ENCODE measurements at regions not wholly inside any gene's neighbourhood (a gene's known extent, or its start where the extent isn't known, plus 50 kb on each side); places are given as distances from the start of the nearest gene placed in this dataset.

DNA sequence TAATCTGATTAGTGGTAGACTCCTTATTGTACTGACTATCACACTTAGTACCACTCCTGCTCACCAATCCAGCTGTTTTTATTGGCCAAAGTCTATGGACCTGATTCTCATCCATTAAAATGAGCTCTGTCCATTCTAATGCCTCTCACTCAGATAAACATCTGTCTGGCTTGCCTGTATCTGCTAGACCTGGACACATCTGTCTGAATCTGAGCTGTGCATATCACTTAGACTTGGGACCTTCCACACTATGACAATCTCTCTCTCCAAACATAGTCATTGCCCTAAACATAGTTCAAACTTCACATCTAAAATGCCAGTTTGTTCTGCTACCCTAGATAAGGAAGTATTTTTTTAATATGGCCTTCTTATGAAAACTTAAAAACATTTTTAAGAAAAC lies 92.6 kb downstream of the CENPW start:
- SMC1A ChIA-PET (ENCODE audit: uncharacterized antibody, unreplicated experiment), result no interaction called here
- BruUV-seq (replicated peaks), result no TSS peak
- RAD21 ChIA-PET (ENCODE audit: unreplicated experiment), result no interaction called here
- H3K4me2 ChIP-seq (ENCODE audit: control insufficient read depth, insufficient read depth), result no peak overlapping the region
- in situ Hi-C loops (cut with MboI) (no loop called here), intact Hi-C loops (cut with micrococcal nuclease; ENCODE audit: unreplicated experiment) (no loop called here)
- H2AFZ ChIP-seq (ENCODE audit: control insufficient read depth, low read depth, low read length), result no peak overlapping the region
- no peaks in the 10 kb centered on the region for H3K27me3 ChIP-seq (replicated peaks in 1 of 2; ENCODE audit: control insufficient read depth in 2 of 2, insufficient read depth in 2 of 2, low read length in 1 of 2)
- no peaks in the 10 kb centered on the region for H3K4me1 ChIP-seq (ENCODE audit: control insufficient read depth, insufficient read depth, low read length)
- no peak overlapping the region for H3K9ac ChIP-seq (ENCODE audit: control insufficient read depth, insufficient read depth, low read length)
- no peaks in the 10 kb centered on the region for H4K20me1 ChIP-seq (ENCODE audit: control insufficient read depth, insufficient read depth)
- ATAC-seq (no peak), DNase-seq (ENCODE audit: low read depth, low spot score) (no peak), FAIRE-seq (no peak)
- H3K9me3 ChIP-seq (replicated peaks; ENCODE audit: control insufficient read depth, insufficient read depth, low read length), result no peaks in the 10 kb centered on the region
- no peaks in the 10 kb centered on the region for H3K36me3 ChIP-seq (ENCODE audit: control insufficient read depth in 2 of 2, insufficient read depth in 2 of 2, low read length in 1 of 2)
- CTCF ChIA-PET, result no interaction called here
- no peak for TF ChIP-seq SP1 (IDR thresholded peaks at IDR 0.05; ENCODE audit: low read depth, low read length)
- no peaks in the 10 kb centered on the region for H3K79me2 ChIP-seq (ENCODE audit: control insufficient read depth, insufficient read depth, low read length)
- no peak overlapping the region for H3K4me3 ChIP-seq
- POLR2A ChIA-PET, result no interaction called here
- no peak overlapping the region for H3K27ac ChIP-seq (ENCODE audit: control insufficient read depth, insufficient read depth)

DNA sequence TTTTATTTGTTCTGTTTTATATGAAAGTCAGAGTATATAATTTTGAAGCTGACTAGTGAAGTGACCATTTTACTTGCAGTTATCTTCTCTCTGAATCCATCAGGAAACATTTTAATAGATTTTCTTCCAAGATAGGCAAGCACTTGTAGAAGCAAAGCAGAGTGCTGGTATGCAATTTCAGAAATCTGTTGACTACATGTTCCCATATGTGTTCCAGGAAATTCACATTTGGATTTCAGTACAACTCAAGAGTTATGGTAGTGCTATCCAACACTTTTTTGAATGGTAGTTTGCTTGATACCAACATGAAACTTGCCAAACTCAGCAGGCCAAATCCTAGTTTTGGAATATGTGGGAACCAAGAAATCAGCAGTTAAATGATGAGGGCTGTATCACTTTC lies 94.0 kb downstream of the CENPW start:
- intact Hi-C loops (cut with micrococcal nuclease; ENCODE audit: unreplicated experiment) (no loop called here), in situ Hi-C loops (cut with MboI) (no loop called here)
- FAIRE-seq (no peak), ATAC-seq (no peak), DNase-seq (ENCODE audit: low read depth, low spot score) (no peak)
- H3K4me3 ChIP-seq, result no peak overlapping the region
- no peak overlapping the region for H2AFZ ChIP-seq (ENCODE audit: control insufficient read depth, low read depth, low read length)
- no peak overlapping the region for H3K27ac ChIP-seq (ENCODE audit: control insufficient read depth, insufficient read depth)
- RAD21 ChIA-PET (ENCODE audit: unreplicated experiment), result no interaction called here
- H3K9ac ChIP-seq (ENCODE audit: control insufficient read depth, insufficient read depth, low read length), result no peak overlapping the region
- H3K79me2 ChIP-seq (ENCODE audit: control insufficient read depth, insufficient read depth, low read length), result no peaks in the 10 kb centered on the region
- BruUV-seq (replicated peaks), result no TSS peak
- CTCF ChIA-PET, result interaction anchor here (0.7 to 1.0 kb wide), 2 partner anchors 11 to 259 kb away, joined by 3 to 4 read pairs; no protein-coding TSS in a partner anchor
- POLR2A ChIA-PET, result no interaction called here
- no peak for TF ChIP-seq ZNF622 (IDR thresholded peaks at IDR 0.05)
- TF ChIP-seq TBL1XR1 (IDR thresholded peaks at IDR 0.05; ENCODE audit: low read depth, low read length), result no peak
- TF ChIP-seq ZBED1 (IDR thresholded peaks at IDR 0.05; ENCODE audit: borderline replicate concordance), result no peak
- TF ChIP-seq SUZ12 (IDR thresholded peaks at IDR 0.05; ENCODE audit: unreplicated experiment), result no peak
- no peak for TF ChIP-seq NR2C1 (IDR thresholded peaks at IDR 0.05)
- TF ChIP-seq BMI1 (IDR thresholded peaks at IDR 0.05; ENCODE audit: borderline replicate concordance), result no peak
- H3K4me2 ChIP-seq (ENCODE audit: control insufficient read depth, insufficient read depth), result no peak overlapping the region
- H3K27me3 ChIP-seq (replicated peaks in 1 of 2; ENCODE audit: control insufficient read depth in 2 of 2, insufficient read depth in 2 of 2, low read length in 1 of 2), result no peaks in the 10 kb centered on the region
- SMC1A ChIA-PET (ENCODE audit: uncharacterized antibody, unreplicated experiment), result no interaction called here
- H3K36me3 ChIP-seq (ENCODE audit: control insufficient read depth in 2 of 2, insufficient read depth in 2 of 2, low read length in 1 of 2), result no peaks in the 10 kb centered on the region
- no peaks in the 10 kb centered on the region for H3K9me3 ChIP-seq (replicated peaks; ENCODE audit: control insufficient read depth, insufficient read depth, low read length)
- no peaks in the 10 kb centered on the region for H4K20me1 ChIP-seq (ENCODE audit: control insufficient read depth, insufficient read depth)
- H3K4me1 ChIP-seq (ENCODE audit: control insufficient read depth, insufficient read depth, low read length), result no peaks in the 10 kb centered on the region

Data from GM12878 (cell line).